ENCODE measurements at regions not wholly inside any gene's neighbourhood (a gene's known extent, or its start where the extent isn't known, plus 50 kb on each side); places are given as distances from the start of the nearest gene placed in this dataset.

DNA sequence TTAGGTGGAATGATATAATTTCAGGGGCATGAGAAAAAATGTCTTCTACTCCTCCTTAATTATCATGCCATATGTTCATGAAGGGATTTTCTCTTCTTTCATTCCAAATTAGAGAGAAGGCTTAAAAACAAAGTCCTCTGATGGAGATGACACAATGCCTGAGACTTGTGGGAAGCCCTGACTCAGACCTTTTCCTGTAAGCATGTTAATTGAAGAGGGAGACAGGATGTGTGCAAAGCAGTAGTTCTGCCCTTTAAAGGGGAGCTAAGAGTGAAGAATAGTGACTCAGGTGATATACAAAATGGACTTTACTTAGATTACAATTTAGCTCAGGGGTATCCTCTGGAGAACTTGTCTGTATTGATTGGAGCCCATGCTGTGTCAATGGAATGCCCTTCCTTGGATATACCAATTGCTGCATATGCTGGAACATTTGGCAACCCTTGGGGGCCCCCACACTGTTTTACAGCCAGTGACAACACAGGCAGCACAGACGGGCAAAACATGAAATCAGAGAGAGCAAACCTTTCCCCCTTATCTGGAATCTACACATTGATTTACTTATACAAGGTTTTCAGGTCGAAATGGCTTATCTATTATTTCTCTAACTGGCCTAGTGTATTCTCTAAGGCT lies 81.3 kb downstream of the IZUMO3 start:
- DNase-seq (ENCODE audit: extremely low spot score) = no peak
- Histone ChIP-seq H3K9me3 (no peaks in the 10 kb centered on the region), H3K36me3 (no peaks in the 10 kb centered on the region), H3K4me1 (no peaks in the 10 kb centered on the region), H3K27me3 (no peaks in the 10 kb centered on the region), H3K27ac (replicated peaks in 1 of 4) (no peak overlapping the region), H3K4me3 (no peak overlapping the region)
- TF ChIP-seq POLR2AphosphoS5 (IDR thresholded peaks at IDR 0.05) = no peak
- no peak for TF ChIP-seq POLR2A (IDR thresholded peaks at IDR 0.05; ENCODE audit: low read depth)
- TF ChIP-seq EP300 (IDR thresholded peaks at IDR 0.05) = no peak
- TF ChIP-seq, protein P1, sequence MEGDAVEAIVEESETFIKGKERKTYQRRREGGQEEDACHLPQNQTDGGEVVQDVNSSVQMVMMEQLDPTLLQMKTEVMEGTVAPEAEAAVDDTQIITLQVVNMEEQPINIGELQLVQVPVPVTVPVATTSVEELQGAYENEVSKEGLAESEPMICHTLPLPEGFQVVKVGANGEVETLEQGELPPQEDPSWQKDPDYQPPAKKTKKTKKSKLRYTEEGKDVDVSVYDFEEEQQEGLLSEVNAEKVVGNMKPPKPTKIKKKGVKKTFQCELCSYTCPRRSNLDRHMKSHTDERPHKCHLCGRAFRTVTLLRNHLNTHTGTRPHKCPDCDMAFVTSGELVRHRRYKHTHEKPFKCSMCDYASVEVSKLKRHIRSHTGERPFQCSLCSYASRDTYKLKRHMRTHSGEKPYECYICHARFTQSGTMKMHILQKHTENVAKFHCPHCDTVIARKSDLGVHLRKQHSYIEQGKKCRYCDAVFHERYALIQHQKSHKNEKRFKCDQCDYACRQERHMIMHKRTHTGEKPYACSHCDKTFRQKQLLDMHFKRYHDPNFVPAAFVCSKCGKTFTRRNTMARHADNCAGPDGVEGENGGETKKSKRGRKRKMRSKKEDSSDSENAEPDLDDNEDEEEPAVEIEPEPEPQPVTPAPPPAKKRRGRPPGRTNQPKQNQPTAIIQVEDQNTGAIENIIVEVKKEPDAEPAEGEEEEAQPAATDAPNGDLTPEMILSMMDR (IDR thresholded peaks at IDR 0.05) = no peak
- intact Hi-C loops (cut with DNase I) = no loop called here
- WGBS = 82% methylated on average over 2 of the region's 2 CpGs

DNA sequence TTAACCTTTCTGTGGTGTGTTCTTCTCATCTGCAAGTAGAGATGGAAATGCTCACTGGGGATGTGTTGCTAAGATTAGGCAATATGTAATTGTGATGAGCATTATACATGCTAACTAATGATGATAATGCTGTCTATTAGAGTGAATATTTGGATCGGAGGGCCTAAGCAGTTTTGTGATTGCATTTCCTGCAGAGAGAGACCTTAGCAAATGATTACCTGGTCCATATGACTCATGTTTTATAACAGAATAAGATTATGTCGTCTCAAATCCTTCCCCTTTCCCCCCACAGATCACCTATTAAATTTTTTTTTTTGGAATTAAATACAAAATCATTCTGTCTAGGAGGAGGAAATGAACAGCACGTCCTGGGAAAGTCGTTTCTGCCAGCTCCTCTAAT lies 82.7 kb downstream of the IZUMO3 start:
- 79% methylated on average over 4 of the region's 4 CpGs for WGBS
- Histone ChIP-seq H3K4me1 (no peaks in the 10 kb centered on the region), H3K36me3 (no peaks in the 10 kb centered on the region), H3K27me3 (no peaks in the 10 kb centered on the region), H3K9me3 (no peaks in the 10 kb centered on the region), H3K27ac (replicated peaks in 1 of 4) (no peak overlapping the region), H3K4me3 (no peak overlapping the region)
- intact Hi-C loops (cut with DNase I) = no loop called here
- no peak for DNase-seq (ENCODE audit: extremely low spot score)
- TF ChIP-seq EP300 (IDR thresholded peaks at IDR 0.05) (no peak), POLR2A (IDR thresholded peaks at IDR 0.05; ENCODE audit: low read depth) (no peak)

DNA sequence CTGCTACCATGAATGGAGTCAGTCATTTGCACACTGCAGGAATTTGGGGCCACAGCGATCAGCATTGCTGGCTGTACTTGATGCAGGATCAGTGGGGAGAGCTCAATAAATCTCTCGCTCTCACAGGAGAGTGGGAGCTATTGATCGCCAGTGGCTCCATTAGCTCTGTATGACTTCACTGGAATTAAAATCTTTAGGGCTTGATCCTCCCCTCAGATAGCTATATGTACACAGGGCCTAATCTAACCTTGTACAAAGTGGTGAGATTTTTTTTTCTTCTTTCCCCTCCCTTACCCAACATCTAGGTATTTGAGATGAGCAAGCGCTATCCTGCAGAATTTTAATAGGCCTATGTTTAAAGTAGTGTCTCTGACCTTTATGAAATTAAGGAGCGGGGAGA lies 84.9 kb downstream of the IZUMO3 start:
- no peak overlapping the region for H3K4me3 ChIP-seq
- no peaks in the 10 kb centered on the region for H3K27me3 ChIP-seq
- DNase-seq (ENCODE audit: extremely low spot score) = no peak
- no peaks in the 10 kb centered on the region for H3K36me3 ChIP-seq
- H3K27ac ChIP-seq (replicated peaks in 1 of 4) = no peak overlapping the region
- H3K9me3 ChIP-seq = no peaks in the 10 kb centered on the region
- no peaks in the 10 kb centered on the region for H3K4me1 ChIP-seq
- no peak for TF ChIP-seq POLR2AphosphoS5 (IDR thresholded peaks at IDR 0.05)
- TF ChIP-seq EP300 (IDR thresholded peaks at IDR 0.05) = no peak
- TF ChIP-seq, protein P1 (IDR thresholded peaks at IDR 0.05) = no peak
- TF ChIP-seq POLR2A (IDR thresholded peaks at IDR 0.05; ENCODE audit: low read depth) = no peak
- 84% methylated on average over 4 of the region's 5 CpGs for WGBS
- intact Hi-C loops (cut with DNase I) = no loop called here

DNA sequence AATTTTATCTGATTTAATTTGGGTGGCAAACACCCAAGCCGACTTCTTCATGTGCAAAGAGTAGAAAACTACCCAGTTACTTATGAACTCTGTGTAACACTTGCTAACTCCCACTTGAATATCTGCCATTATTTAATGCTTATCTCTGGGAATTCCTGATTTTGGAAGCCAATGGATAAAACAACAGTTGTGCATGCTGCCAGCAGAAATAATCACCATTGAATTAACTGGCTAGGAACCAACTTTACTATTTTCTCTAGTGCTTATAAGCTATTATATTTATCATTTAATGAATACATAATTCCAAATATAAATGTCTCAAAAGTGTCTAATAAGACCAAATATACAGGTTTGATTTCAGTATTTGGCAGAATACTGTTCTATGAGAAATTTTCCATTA lies 85.7 kb downstream of the IZUMO3 start:
- no peak overlapping the region for H3K4me3 ChIP-seq
- TF ChIP-seq POLR2AphosphoS5 (IDR thresholded peaks at IDR 0.05) (no peak), EP300 (IDR thresholded peaks at IDR 0.05) (no peak), POLR2A (IDR thresholded peaks at IDR 0.05; ENCODE audit: low read depth) (no peak)
- TF ChIP-seq, protein P1 (IDR thresholded peaks at IDR 0.05) = no peak
- H3K9me3 ChIP-seq = no peaks in the 10 kb centered on the region
- no peaks in the 10 kb centered on the region for H3K27me3 ChIP-seq
- intact Hi-C loops (cut with DNase I) = no loop called here
- H3K27ac ChIP-seq (replicated peaks in 1 of 4) = no peak overlapping the region
- DNase-seq (ENCODE audit: extremely low spot score) = no peak
- WGBS = 71% methylated on average over 1 of the region's 1 CpG
- H3K36me3 ChIP-seq = no peaks in the 10 kb centered on the region
- no peaks in the 10 kb centered on the region for H3K4me1 ChIP-seq

DNA sequence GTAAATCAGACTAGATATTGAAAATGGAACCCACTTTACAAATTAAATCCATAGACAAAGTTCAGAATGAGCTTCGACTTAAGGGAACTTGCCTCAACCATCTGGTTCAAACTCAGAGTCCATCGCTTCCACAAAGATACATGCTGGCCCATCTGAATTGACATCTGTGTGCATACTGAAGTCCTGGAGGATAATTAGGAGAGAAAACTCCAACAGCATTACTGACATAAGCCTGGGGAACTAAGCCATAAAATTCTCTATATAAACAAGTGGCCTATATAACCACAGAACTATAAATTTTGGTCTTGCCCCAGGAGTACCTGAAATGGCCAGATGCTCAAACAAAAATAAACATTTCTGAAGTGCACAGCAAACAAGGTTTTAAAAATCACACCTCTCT lies 94.4 kb downstream of the IZUMO3 start:
- Histone ChIP-seq H3K9me3 (no peaks in the 10 kb centered on the region), H3K36me3 (no peaks in the 10 kb centered on the region), H3K4me3 (no peak overlapping the region), H3K27ac (replicated peaks in 1 of 4) (no peak overlapping the region), H3K4me1 (peaks cover 0 to 10% (median 0%) of the 10 kb centered on the region in 4 donors), H3K27me3 (no peaks in the 10 kb centered on the region)
- WGBS = 92% methylated on average over 2 of the region's 2 CpGs
- intact Hi-C loops (cut with DNase I) = no loop called here
- TF ChIP-seq, protein P1 (IDR thresholded peaks at IDR 0.05) = no peak
- TF ChIP-seq POLR2AphosphoS5 (IDR thresholded peaks at IDR 0.05) (no peak), POLR2A (IDR thresholded peaks at IDR 0.05; ENCODE audit: low read depth) (no peak), EP300 (IDR thresholded peaks at IDR 0.05) (no peak)
- DNase-seq (ENCODE audit: extremely low spot score) = no peak
